H7 (cell line): ENCODE measurements at regions not wholly inside any gene's neighbourhood (a gene's known extent, or its start where the extent isn't known, plus 50 kb on each side); places are given as distances from the start of the nearest gene placed in this dataset.
A peak's percentile ranks its signal among the peaks of the same experiment; 100 is the strongest.
"Not testable (repeated sequence)": the region's sequence is repeated elsewhere in the genome, so short reads cannot be mapped to it uniquely, and the experiment has no call there.

ENCODE experiments used
- DNase-seq: peaks from one replicate; pipeline ENCODE4 v3.0.0; 2012
- H3K27me3 ChIP-seq: 2 replicates; pipeline ENCODE4 v1.6.0; 2011; ENCODE audit warnings: mild to moderate bottlenecking, low read length; ENCODE audit not compliant: control insufficient read depth, insufficient read depth
- H3K36me3 ChIP-seq: replicated peaks from 2 replicates; pipeline ENCODE4 v1.5.1; 2011; ENCODE audit warnings: low read length; ENCODE audit not compliant: control insufficient read depth, insufficient read depth
- H3K4me3 ChIP-seq: 2 replicates; pipeline ENCODE4 v1.5.1; 2011; ENCODE audit warnings: low read depth, mild to moderate bottlenecking, control low read depth, low read length, moderate library complexity; ENCODE audit not compliant: insufficient read depth

- no peak for DNase-seq
- Histone ChIP-seq H3K36me3 (no peaks in the 10 kb centered on the region), H3K27me3 (no peaks in the 10 kb centered on the region), H3K4me3 (no peak overlapping the region)
Measured at GRCh38 chr14:71748196-71748595, 184.0 kb upstream of the RGS6 start.

GRCh38 chr14:71749613-71750238 is 182.5 kb upstream of the RGS6 start:
- Histone ChIP-seq H3K36me3 (no peaks in the 10 kb centered on the region), H3K4me3 (no peak overlapping the region), H3K27me3 (no peaks in the 10 kb centered on the region)
- DNase-seq, result no peak

GRCh38 chr14:71751264-71751663 is 181.0 kb upstream of the RGS6 start:
- no peak overlapping the region for H3K4me3 ChIP-seq

GRCh38 chr14:71752111-71752738 is 180.0 kb upstream of the RGS6 start:
- no peaks in the 10 kb centered on the region for H3K36me3 ChIP-seq
- no peak overlapping the region for H3K4me3 ChIP-seq
- H3K27me3 ChIP-seq, result no peaks in the 10 kb centered on the region
- DNase-seq, result no peak

More at GRCh38 chr14:71751264-71751663, 181.0 kb upstream of the RGS6 start:
- DNase-seq, result no peak
- Histone ChIP-seq H3K36me3 (no peaks in the 10 kb centered on the region), H3K27me3 (no peaks in the 10 kb centered on the region)

GRCh38 chr14:71753126-71753830 is 179.0 kb upstream of the RGS6 start:
- H3K4me3 ChIP-seq, result no peak overlapping the region
- no peaks in the 10 kb centered on the region for H3K27me3 ChIP-seq
- peak; percentile 87 for DNase-seq
- no peaks in the 10 kb centered on the region for H3K36me3 ChIP-seq

GRCh38 chr14:71753976-71754375 is 178.3 kb upstream of the RGS6 start:
- Histone ChIP-seq H3K27me3 (no peaks in the 10 kb centered on the region), H3K36me3 (no peaks in the 10 kb centered on the region), H3K4me3 (no peak overlapping the region)
- DNase-seq, result peak; percentile 43

GRCh38 chr14:71754422-71755095 is 177.7 kb upstream of the RGS6 start:
- no peaks in the 10 kb centered on the region for H3K27me3 ChIP-seq
- H3K4me3 ChIP-seq, result no peak overlapping the region
- no peaks in the 10 kb centered on the region for H3K36me3 ChIP-seq
- DNase-seq, result peak; percentile 52

GRCh38 chr14:71758229-71758951 is 173.8 kb upstream of the RGS6 start:
- H3K36me3 ChIP-seq, result no peaks in the 10 kb centered on the region
- DNase-seq, result no peak

GRCh38 chr14:71762575-71762974 is 169.7 kb upstream of the RGS6 start:
- no peak for DNase-seq
- no peak overlapping the region for H3K4me3 ChIP-seq
- H3K36me3 ChIP-seq, result no peaks in the 10 kb centered on the region
- no peaks in the 10 kb centered on the region for H3K27me3 ChIP-seq

More at GRCh38 chr14:71758229-71758951, 173.8 kb upstream of the RGS6 start:
- H3K27me3 ChIP-seq, result no peaks in the 10 kb centered on the region
- H3K4me3 ChIP-seq, result no peak overlapping the region

- no peaks in the 10 kb centered on the region for H3K36me3 ChIP-seq
- no peak overlapping the region for H3K4me3 ChIP-seq
- no peak for DNase-seq
- no peaks in the 10 kb centered on the region for H3K27me3 ChIP-seq
Measured at GRCh38 chr14:71764701-71765382, 167.4 kb upstream of the RGS6 start.

GRCh38 chr14:71765505-71765904 is 166.7 kb upstream of the RGS6 start:
- Histone ChIP-seq H3K27me3 (no peaks in the 10 kb centered on the region), H3K4me3 (no peak overlapping the region), H3K36me3 (no peaks in the 10 kb centered on the region)
- DNase-seq, result no peak

GRCh38 chr14:71770431-71770830 is 161.8 kb upstream of the RGS6 start:
- DNase-seq, result no peak
- H3K36me3 ChIP-seq, result no peaks in the 10 kb centered on the region
- no peak overlapping the region for H3K4me3 ChIP-seq
- H3K27me3 ChIP-seq, result no peaks in the 10 kb centered on the region

- H3K36me3 ChIP-seq, H3K4me3 ChIP-seq, H3K27me3 ChIP-seq, DNase-seq: not testable (repeated sequence)
Measured at GRCh38 chr14:71771421-71771820, 160.8 kb upstream of the RGS6 start.

GRCh38 chr14:71771996-71772395 is 160.2 kb upstream of the RGS6 start:
- H3K27me3 ChIP-seq, DNase-seq, H3K4me3 ChIP-seq, H3K36me3 ChIP-seq: not testable (repeated sequence)
